ENCODE measurements at regions not wholly inside any gene's neighbourhood (a gene's known extent, or its start where the extent isn't known, plus 50 kb on each side); places are given as distances from the start of the nearest gene placed in this dataset.

GRCh38 chrX:143800150-143800549, 79.6 kb upstream of the SPANXN2 start:
- Mint-ChIP-seq H3K36me3 (ENCODE audit: low read depth) (no peaks in the 10 kb centered on the region), H3K4me1 (ENCODE audit: low read depth) (no peaks in the 10 kb centered on the region), H3K27me3 (ENCODE audit: insufficient read depth) (no peaks in the 10 kb centered on the region), H3K27ac (no peak overlapping the region), H3K4me3 (no peak overlapping the region), H3K9me3 (no peaks in the 10 kb centered on the region; the same call in 1 of the 2 replicates)
- no peak for DNase-seq
- no peak for TF ChIP-seq CTCF (IDR thresholded peaks at IDR 0.05)

- Mint-ChIP-seq H3K27me3 (ENCODE audit: insufficient read depth) (no peaks in the 10 kb centered on the region), H3K9me3 (no peaks in the 10 kb centered on the region; the same call in 1 of the 2 replicates), H3K36me3 (ENCODE audit: low read depth) (no peaks in the 10 kb centered on the region), H3K27ac (no peak overlapping the region), H3K4me1 (ENCODE audit: low read depth) (no peaks in the 10 kb centered on the region), H3K4me3 (no peak overlapping the region)
- DNase-seq = no peak
- peak; percentile 67 for TF ChIP-seq CTCF (IDR thresholded peaks at IDR 0.05)
Observed at GRCh38 chrX:143788265-143788664, 67.7 kb upstream of the SPANXN2 start.

DNA sequence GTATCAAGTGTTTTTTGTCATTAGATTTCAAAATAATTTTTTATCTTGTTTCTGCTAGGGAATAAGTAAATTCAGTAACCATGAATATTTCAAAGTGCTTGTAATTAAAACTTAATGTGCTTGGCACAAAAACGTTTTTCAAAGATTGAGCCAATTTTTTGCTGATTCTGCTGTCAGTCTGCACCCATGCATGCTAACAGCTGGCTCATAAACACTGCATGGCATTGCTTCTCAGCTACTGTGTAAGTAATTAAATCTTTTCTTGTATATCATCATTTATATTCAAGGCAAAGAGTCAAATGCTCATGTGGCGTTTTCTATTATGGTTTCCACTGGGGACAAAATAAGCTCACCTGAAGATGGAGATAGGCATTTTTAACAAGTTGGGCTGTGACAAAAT, 66.8 kb upstream of the SPANXN2 start:
- H3K4me3 Mint-ChIP-seq = no peak overlapping the region
- no peaks in the 10 kb centered on the region for H3K36me3 Mint-ChIP-seq (ENCODE audit: low read depth)
- no peak for TF ChIP-seq CTCF (IDR thresholded peaks at IDR 0.05)
- H3K4me1 Mint-ChIP-seq (ENCODE audit: low read depth) = no peaks in the 10 kb centered on the region
- no peaks in the 10 kb centered on the region; the same call in 1 of the 2 replicates for H3K9me3 Mint-ChIP-seq
- no peaks in the 10 kb centered on the region for H3K27me3 Mint-ChIP-seq (ENCODE audit: insufficient read depth)
- no peak overlapping the region for H3K27ac Mint-ChIP-seq
- DNase-seq = no peak

GRCh38 chrX:143781103-143781502, 60.6 kb upstream of the SPANXN2 start:
- H3K27ac Mint-ChIP-seq = no peak overlapping the region
- no peak overlapping the region for H3K4me3 Mint-ChIP-seq
- no peaks in the 10 kb centered on the region for H3K4me1 Mint-ChIP-seq (ENCODE audit: low read depth)
- no peak for DNase-seq
- no peaks in the 10 kb centered on the region for H3K36me3 Mint-ChIP-seq (ENCODE audit: low read depth)
- H3K27me3 Mint-ChIP-seq (ENCODE audit: insufficient read depth) = no peaks in the 10 kb centered on the region
- TF ChIP-seq CTCF (IDR thresholded peaks at IDR 0.05) = no peak
- H3K9me3 Mint-ChIP-seq = no peaks in the 10 kb centered on the region
